ENCODE measurements at regions not wholly inside any gene's neighbourhood (a gene's known extent, or its start where the extent isn't known, plus 50 kb on each side); places are given as distances from the start of the nearest gene placed in this dataset.
"Not testable (repeated sequence)": the region's sequence is repeated elsewhere in the genome, so short reads cannot be mapped to it uniquely, and the experiment has no call there.

GRCh38 chr5:33203931-33204330 lies 236.8 kb upstream of the TARS1 start:
- H3K4me3 ChIP-seq (ENCODE audit: low read depth, low read length) = no peak overlapping the region
- TF ChIP-seq CTCF (IDR thresholded peaks at IDR 0.05; ENCODE audit: low read depth, low read length) = no peak

- TF ChIP-seq CTCF (IDR thresholded peaks at IDR 0.05; ENCODE audit: low read depth, low read length) = no peak
- no peak overlapping the region for H3K4me3 ChIP-seq (ENCODE audit: low read depth, low read length)
Measured at GRCh38 chr5:33205079-33205478, 235.7 kb upstream of the TARS1 start.

- no peak for TF ChIP-seq CTCF (IDR thresholded peaks at IDR 0.05; ENCODE audit: low read depth, low read length)
- H3K4me3 ChIP-seq (ENCODE audit: low read depth, low read length) = no peak overlapping the region
Measured at GRCh38 chr5:33205727-33206410, 234.9 kb upstream of the TARS1 start.

GRCh38 chr5:33206962-33207506 lies 233.7 kb upstream of the TARS1 start:
- no peak for TF ChIP-seq CTCF (IDR thresholded peaks at IDR 0.05; ENCODE audit: low read depth, low read length)

GRCh38 chr5:33209252-33209651 lies 231.5 kb upstream of the TARS1 start:
- no peak for TF ChIP-seq CTCF (IDR thresholded peaks at IDR 0.05; ENCODE audit: low read depth, low read length)
- H3K4me3 ChIP-seq (ENCODE audit: low read depth, low read length) = no peak overlapping the region

More at GRCh38 chr5:33206962-33207506, 233.7 kb upstream of the TARS1 start:
- H3K4me3 ChIP-seq (ENCODE audit: low read depth, low read length) = no peak overlapping the region

- not testable (repeated sequence) for H3K4me3 ChIP-seq (ENCODE audit: low read depth, low read length)
Measured at GRCh38 chr5:33210221-33210620, 230.5 kb upstream of the TARS1 start.

GRCh38 chr5:33210978-33211377 lies 229.8 kb upstream of the TARS1 start:
- no peak for TF ChIP-seq CTCF (IDR thresholded peaks at IDR 0.05; ENCODE audit: low read depth, low read length)
- no peak overlapping the region for H3K4me3 ChIP-seq (ENCODE audit: low read depth, low read length)

GRCh38 chr5:33212439-33212838 lies 228.3 kb upstream of the TARS1 start:
- no peak for TF ChIP-seq CTCF (IDR thresholded peaks at IDR 0.05; ENCODE audit: low read depth, low read length)
- no peak overlapping the region for H3K4me3 ChIP-seq (ENCODE audit: low read depth, low read length)
